ENCODE measurements at regions not wholly inside any gene's neighbourhood (a gene's known extent, or its start where the extent isn't known, plus 50 kb on each side); places are given as distances from the start of the nearest gene placed in this dataset.

DNA sequence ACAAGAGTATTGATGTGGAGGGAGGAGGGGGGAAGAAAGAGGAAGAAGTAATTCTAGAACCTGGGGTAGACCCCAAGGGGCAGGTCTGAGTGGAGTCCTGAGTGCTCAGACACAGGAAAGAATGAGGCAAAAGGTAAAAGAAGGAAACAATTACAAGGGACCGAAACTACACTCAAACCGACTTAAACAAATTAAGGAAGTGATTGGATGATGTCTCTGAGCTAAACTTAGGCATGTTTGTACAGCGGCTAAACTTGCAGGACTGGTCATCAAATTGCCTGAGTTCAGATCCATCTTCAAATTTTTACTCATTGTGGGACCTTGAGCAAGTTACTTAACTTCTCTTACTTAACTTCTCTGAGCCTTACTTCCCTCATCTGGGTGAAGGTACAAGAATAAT, 86.3 kb upstream of the LRRC55 start:
- TF ChIP-seq, protein P1, sequence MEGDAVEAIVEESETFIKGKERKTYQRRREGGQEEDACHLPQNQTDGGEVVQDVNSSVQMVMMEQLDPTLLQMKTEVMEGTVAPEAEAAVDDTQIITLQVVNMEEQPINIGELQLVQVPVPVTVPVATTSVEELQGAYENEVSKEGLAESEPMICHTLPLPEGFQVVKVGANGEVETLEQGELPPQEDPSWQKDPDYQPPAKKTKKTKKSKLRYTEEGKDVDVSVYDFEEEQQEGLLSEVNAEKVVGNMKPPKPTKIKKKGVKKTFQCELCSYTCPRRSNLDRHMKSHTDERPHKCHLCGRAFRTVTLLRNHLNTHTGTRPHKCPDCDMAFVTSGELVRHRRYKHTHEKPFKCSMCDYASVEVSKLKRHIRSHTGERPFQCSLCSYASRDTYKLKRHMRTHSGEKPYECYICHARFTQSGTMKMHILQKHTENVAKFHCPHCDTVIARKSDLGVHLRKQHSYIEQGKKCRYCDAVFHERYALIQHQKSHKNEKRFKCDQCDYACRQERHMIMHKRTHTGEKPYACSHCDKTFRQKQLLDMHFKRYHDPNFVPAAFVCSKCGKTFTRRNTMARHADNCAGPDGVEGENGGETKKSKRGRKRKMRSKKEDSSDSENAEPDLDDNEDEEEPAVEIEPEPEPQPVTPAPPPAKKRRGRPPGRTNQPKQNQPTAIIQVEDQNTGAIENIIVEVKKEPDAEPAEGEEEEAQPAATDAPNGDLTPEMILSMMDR (IDR thresholded peaks at IDR 0.05 in 8 of 11, conservative IDR thresholded peaks at IDR 0.05 in 3 of 11) = no peak
- TF ChIP-seq POLR2A (IDR thresholded peaks at IDR 0.05) = no peak
- no peak for TF ChIP-seq POLR2AphosphoS5 (IDR thresholded peaks at IDR 0.05)
